ENCODE measurements at regions not wholly inside any gene's neighbourhood (a gene's known extent, or its start where the extent isn't known, plus 50 kb on each side); places are given as distances from the start of the nearest gene placed in this dataset.

DNA sequence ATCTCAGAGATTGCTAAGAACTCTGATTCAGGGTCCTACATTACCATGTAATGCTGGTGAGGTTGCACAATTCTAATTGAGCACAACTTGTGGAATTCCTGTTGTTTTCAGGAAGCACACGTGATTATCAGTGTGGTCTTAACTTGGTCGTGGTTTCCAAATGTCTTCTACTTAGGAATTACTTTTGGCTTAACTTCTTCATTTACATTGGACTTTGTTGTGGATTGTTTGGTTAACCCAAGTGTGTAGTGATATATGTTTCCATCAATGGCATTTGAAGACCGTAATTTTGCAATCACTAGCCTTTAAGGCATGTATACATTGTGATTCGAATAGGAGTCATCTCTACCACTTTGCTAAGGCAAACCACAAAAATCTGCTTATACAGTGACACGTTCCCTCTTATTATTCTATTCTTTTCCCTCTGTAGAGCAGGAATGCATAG lies 373.3 kb downstream of the IRS1 start:
- peak in 1 of 2 donors; percentile 17 for DNase-seq

DNA sequence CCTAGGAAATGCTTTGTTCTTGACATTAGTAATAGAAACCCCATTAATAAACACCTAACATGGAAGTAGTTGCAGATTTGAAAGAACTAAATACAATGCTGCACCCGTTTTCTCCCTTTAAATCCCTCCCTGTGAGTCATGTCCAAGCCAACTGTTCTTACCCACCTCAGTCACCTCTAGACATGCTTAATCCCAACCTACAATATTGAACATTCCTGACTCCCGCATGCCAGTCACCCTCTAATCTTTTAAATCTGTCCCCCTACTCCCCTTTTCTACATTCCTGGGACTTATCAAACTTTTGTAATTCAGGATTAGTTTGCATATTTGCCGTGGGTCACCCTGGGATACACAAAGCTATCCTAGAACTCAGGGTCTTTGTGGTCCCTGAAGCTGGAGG lies 374.6 kb downstream of the IRS1 start:
- no peak for DNase-seq

DNA sequence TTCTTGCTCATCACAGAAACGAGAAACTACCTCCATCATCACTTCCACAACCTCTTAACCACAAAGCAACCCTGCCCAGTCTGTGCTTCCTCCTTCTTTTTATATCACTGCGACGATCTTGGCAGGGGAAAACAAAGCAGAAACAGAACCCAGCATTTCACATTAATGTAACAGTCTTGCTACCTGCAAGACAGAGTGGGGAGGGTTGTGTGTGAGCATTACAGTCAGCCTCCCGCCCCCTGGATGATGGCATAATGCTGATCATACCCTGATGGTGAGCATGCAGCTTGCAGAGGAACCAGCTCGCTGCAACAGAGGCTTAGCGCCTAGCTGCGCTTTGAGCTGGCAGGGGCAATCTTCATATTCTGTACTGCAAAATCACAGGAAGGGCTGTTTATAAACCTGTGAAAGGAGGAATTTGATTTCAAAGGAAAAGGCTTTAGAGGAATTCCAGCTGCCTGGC lies 376.1 kb downstream of the IRS1 start:
- DNase-seq = peak; percentile 77 to 83

DNA sequence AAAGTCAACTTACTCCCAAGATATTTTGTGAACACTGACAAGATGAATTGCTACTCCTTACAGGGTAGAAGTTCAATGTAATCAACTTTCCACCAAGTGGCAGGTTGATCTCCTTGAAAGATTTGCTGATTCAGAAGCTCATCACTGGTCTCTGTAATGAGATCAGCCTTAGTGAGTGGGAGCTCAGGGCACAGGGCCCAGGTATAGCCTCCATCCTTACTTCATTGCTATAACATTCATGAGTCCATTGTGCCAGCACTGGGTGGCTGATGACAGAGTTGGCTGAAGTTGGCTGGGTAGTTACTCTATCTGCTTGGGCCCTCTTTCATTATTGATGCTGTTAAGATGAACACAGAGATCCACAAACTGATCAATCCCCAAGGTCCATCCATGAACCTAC lies 379.0 kb downstream of the IRS1 start:
- no peak for DNase-seq

DNA sequence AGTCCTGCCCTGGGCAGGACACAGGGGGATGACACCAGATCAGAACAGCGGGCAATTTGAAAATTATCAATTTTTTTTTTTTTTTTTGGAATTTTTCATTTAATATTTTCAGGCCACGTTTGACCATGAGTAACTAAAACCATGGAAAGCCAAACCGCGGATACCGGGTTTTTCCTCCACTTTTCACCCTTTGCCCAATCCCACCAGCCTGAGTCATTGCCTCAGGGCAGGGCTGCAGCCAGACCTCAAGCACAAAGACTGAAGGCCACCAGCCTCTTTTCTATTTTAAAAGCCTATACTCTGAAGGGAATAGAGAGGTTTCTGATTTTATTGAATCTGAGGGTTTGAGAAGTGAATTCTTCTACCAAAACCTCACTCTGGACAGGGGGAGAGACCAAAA lies 381.1 kb downstream of the IRS1 start:
- DNase-seq = no peak

DNA sequence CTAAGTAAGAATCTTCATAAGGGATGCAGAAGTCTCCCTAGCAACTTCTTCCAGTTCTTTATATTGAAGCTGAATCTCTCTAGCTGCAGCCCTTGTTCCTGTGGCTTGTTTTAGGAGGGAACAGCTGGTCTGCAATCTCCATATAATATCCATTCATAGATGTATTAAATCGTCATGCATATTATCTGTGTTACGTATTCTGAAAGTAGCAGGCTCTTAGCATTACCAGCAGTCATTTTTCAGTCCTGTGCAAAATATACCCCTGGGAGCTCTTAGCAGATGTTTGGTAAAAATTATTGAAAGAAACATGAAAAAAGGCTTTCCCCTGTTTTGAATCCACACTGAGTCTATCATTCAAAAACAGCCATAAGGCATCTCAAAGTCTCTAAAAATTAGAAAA lies 385.3 kb downstream of the IRS1 start:
- DNase-seq = no peak

DNA sequence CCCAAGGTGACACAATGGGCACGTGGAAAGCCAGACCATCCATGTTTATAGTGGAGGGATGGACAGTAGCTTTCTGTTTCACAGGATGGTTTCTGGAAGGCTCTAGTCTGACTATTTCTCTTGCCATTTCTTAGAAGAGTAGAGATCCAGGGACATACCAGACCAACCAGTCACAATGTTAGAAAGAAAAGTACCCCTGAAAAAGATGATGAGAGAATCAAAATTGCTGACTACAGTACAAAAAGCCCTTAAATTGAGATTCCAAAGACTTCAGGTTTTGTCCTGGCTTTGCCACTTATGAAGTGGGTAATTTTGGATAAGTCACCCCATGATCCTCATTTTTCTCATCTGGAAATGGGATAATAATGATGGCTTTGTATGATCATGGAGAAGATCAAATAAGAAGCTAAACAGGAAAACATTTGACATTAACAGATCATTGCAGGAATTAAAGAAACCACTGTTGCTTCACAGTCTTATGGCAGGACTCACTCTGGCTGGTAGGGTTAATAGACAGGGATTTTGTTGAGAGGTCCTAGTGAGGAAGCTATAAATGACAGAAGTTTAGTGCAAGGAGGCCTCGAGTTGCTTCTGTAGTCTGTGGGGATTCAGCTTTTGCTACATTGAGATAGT lies 386.0 kb downstream of the IRS1 start:
- no peak for DNase-seq

DNA sequence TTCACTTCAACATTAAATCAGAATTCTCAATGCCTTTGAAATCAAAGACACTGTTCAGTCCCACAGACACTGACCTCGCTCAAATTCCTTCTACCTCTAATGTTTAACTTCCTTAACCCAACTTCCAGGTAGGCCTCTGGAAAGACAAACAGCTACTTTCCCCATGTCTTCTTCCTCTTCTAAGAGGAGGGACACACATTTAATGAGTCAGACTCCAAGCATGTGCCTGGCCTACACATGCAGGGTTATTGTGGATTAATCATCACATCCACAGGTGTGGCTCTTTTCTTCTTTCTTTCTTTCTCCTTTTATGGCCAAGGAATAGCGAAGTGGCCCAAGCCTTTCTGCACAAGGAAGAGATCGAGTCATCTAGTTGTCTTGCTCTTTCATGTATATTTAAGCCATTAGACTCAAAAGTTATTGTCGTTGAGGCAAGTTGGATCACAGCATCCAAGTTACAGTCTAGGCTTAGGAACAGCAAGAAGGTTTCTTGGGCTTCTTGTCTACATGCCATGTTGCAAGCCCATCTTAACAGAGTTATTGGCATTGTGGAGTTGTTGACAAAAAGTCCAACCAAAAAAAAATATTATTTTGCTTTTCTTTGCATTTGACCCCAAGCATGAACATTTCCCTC lies 387.8 kb downstream of the IRS1 start:
- no peak for DNase-seq

DNA sequence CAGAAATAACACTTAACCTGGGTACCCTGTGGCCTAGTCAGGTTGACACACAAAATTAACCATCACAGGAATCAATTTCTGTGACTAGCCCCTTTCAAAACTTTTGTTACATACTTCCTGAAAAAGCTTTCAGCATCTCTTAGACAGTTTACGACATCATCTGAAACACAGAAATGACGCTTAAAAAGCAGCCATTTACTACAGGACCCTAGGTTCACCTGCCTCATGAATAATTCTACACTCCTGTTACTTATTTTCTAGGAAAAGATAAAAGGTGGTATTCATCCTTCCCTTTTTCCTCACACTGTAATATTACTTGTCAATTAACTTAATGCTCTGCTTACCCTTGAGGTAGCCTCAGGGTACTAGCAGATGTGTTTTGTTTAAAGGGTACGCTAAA lies 388.4 kb downstream of the IRS1 start:
- peak in 1 of 2 donors; percentile 23 for DNase-seq

DNA sequence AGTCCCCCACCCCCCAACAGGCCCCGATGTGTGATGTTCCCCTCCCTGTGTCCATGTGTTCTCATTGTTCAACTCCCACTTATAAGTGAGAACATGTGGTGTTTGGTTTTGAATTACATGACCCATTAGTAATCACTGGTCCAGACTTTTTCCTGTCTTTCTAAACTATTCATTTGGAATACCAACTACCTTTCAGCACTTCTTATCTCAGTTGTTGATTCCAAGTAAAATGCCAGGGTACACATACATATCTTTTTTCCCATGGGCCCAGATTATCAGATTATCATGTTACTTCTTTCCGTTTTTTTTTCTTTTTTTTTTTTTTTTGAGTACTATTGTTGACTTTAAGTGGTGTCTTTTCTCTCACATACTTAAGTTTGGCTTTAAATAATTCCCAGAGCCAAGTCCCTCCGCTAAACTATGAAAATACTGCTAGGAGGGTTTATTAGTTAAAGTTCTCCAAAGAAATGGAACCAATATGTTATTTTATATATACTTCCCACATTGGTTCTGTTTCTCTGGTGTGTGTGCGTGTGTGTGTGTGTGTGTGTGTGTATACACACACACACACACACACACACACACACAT lies 389.3 kb downstream of the IRS1 start:
- no peak for DNase-seq

DNA sequence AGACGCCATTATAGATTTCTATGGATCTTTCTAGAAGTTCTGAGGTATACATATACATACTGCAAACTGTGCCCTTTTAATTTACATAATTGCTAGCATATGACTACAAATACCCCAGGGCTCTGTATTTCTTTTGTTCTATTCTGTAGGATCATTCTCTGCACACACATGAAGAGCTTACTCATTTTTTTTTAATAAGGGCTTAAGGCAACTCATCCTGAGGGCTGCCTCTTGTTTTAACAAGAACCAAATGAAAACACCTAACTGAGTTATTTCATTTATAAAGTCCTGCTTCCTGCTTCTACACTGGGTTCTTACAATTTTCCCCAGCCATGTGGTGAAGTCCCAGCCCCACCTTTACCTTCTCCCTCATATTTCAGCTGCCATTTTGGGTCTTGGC lies 390.5 kb downstream of the IRS1 start:
- DNase-seq = no peak

DNA sequence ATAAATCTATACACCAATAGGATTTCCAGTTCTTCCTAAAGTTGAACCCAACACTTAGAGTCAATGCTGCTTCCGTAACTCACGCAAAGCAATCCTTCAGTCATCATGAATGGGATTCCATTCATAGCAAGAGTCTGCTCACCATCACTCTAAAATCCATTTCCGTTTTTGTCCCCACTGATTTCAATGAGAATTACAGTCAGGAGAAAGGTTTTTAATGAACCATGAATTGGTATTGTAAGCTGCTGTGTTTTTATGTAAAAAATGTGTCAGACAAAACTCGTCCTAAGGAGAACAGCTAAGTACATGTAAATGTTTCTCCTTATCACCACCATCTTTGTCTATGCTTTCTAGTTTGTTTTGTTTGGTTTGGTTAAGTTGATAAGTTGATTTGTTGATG lies 391.5 kb downstream of the IRS1 start:
- DNase-seq = no peak

DNA sequence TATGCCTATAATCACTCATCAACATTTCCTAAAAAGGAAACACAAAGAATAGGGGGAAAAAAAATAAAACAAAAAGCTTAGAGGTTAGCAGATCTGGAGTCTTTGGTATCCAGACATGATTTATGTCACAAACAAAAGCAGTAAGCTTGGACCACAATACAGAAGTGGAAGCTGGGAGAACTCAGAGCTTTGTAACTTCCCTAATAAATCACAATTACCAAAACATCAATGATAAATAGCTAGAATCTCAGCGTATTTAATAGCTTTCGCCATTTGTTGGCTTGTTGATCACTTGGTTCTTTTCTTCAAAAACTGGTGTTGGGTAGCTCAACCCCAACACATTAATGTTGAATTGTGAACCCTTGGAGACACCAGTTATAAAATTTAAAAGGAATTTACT lies 392.5 kb downstream of the IRS1 start:
- peak in 1 of 2 donors; percentile 30 for DNase-seq

DNA sequence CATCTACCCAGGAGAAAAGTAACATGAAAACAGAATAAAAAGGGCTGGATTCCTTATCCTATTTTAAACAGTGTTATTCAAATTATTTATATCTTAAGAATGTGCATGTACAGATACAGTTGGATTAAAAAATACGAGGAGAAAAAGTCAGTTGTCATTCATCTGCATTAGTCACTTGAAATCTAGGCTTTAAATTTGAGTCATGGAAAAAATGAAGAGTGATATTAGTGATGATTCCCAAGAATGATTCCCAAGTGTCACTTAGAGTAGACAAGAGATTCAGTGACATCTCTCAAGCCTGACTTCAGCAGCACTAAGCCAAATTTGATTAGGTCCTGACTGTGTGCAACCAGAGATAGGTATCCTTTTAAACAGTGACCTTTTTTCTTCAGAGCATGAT lies 394.2 kb downstream of the IRS1 start:
- DNase-seq = no peak

DNA sequence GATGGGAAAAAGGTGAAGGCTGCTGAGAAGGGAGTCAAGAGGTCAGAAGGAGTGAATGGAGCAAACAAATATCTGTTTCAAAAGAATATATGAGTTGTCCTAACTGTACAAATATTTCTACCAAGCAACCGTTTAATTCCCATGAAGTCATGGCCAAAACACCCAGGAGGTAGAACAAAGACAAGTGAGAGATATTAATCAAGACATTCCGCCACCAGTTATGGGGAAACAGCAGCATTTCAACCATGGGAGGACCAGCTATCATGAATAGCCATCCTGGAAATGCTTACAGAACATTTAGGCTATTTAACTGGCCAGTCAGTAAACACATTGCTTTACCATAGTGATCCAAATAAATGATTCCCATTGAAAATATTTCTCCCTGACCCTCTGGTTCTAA lies 396.3 kb downstream of the IRS1 start:
- no peak for DNase-seq

DNA sequence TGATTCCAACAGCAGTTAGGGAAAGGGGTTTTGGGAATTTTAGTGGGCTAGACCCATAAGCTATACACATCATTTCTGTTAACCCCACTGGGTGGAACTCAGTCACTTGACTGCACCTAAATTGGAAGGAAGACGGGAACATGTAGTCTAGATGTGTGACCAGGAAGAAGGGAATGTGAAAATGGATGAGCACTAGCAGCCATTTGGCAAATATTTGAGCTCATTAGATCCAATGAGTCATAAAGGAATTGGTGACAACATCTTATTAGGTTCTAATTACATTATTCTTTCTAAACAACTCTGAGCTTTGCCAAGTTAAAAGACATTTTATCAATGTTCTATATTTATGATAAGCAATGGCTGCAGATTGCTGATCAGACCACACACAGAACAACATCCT lies 400.6 kb downstream of the IRS1 start:
- DNase-seq = no peak

DNA sequence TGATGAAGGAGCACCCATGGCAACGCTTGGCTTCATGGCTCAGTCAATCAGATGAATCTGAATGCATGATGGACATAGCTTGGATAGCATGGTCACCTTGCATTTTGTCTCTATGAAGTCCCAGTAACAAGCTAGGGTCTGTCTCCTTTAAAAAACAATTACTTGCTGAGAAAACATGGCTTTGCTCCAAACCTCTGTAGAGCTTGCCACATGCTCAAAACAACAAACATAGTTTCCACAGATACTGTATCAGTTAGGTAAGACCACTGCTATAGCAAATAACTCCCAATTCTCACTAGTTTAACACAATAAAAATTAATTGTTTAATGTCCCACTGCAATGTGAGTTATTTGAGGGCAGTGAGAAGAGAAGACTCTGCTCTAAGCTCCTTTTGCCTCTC lies 401.0 kb downstream of the IRS1 start:
- no peak for DNase-seq

DNA sequence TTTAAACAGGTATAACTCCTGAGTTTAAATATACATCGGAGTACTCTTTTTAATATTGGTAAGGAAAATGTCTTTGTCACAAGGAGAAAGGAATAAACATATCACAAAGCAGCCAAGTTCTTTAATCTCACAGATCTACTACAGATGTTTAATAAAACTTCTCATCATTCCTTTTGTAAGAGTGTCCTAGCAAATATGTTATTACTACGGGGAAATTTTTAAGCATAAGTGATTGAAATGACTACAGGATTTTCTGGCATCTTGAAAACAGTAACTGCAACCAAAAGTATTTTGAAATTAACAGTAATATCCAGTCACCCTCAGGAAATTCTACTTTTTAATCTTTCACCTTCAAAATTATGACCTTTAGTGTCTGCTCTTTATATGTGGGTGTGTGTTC lies 403.1 kb downstream of the IRS1 start:
- DNase-seq = no peak

DNA sequence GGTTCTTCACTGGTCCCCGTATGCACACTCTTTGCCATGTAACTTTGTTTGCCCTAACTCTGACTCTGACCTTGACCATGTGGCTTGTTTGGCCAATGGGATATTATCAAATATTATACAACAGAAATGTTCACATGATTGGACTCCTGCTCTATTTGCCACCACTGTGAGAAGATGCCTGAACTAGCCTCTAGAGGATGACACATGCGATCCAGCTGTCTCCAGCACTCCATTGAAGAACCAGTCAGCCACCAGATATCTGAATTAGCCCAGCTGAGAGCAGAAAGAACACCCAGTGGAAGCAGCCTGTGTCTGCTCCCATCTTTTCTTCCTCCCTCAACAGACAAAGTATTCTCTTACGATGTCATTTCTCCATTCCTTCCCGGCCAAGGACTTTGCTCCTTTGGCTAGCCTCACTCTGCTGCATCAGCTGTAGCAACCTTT lies 412.1 kb downstream of the IRS1 start:
- DNase-seq = no peak

DNA sequence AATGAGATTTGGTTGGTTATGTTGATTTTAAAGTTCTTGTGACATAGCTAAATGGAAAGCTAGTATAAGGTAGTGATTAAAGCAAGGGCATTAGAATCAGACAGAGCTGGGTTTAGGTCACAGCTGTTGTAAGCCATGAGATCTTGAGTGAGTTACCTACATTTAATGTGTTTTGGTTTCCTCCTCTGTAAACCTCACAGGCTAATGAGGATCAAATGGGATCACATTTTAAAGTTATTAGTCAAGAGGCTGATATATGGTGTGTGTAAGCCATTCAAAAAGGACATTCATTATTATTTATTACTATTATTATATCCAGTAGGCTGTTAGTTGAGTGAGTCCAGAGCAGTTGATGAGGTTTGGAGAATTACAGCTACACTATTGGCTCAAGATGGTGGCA lies 416.2 kb downstream of the IRS1 start:
- no peak for DNase-seq

DNA sequence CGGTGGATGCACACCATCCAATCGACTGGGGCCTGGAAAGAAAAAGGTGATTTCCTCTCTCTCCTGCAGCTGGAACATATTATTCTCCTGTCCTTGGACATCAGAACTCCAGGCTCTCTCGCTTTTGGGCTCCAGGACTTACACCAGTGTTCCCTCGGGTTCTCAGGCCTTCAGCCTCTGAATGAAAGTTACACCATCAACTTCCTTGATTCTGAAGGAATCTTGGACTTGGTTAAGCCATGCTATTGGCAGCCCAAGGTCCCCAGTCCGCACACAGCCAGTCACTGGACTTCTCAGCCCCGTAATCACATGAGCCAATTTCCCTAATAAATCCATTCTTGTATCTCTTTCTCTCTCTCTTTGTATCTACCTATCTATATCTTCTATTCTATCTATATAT lies 418.9 kb downstream of the IRS1 start:
- no peak for DNase-seq

DNA sequence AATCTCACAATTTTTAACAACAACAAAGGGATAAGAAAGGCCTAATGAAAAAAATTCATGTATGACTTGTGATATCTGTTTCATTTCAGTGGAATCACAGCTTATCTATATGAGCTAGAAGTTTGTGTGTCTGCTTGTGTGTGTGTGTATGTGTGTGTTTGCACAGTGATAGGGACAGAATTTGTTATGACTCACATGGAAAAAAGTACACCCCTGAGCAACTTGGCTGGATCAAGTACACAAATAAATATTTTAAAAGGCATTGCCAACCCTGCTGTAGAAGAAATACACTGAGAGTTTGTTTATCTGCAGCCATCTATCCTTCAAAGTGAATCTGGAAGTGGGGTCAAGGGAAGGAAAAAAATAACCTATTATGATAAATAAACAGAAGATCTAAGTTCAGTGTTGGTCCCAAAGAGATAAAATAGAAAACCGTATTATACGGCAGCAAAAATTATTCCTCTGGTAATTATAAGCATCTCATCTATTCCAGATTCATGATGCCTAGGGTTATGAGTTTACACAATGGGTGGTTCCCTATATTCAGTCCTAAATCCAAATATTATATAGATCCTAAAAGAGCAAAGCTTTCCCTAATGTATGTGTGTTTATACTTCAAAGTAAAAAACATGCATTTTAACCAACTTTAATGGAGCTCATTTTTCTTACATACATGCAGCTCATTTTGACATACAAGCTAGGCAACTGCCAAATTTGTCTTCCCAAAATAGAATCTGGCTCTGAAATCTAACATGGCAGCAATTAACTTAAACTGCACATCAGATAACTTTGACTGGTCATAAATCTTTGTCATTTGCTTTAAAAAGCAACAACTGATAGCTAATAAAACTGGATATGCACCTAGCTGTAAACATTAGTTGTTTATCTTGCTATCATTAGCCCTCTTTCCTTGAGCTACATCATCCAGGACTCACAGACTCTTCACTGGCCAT lies 420.6 kb downstream of the IRS1 start:
- DNase-seq = no peak

DNA sequence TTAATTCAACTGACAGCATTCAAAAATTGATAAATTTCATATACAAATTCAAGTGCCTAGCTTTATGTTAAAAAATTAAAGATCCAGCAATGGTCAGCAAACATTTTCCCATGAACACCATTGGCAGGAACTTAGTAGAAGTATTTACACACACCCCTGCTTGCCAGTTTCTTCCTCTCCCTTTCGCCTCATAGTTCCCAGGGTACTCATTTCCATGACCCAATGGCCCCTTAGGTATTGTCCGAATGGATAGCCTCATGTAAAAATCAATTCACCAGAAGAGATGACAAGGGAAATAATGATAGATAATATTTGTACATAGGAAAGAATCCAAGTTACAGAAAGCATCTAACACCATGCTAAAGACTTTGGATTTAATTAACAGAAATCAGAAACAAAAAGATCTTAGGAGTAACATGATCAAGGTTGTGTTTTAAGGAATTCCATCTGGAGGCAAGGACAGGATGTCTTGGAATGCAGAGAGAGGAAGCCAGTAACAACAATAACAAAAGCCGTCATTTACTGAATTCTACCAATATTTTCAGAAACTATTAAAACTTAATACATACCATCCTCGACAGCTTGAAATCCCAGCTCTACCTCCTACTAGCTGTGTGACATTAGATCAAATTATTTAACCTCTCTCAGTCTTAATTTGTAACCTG lies 423.0 kb downstream of the IRS1 start:
- DNase-seq = no peak
